ENCODE measurements at regions not wholly inside any gene's neighbourhood (a gene's known extent, or its start where the extent isn't known, plus 50 kb on each side); places are given as distances from the start of the nearest gene placed in this dataset.

DNA sequence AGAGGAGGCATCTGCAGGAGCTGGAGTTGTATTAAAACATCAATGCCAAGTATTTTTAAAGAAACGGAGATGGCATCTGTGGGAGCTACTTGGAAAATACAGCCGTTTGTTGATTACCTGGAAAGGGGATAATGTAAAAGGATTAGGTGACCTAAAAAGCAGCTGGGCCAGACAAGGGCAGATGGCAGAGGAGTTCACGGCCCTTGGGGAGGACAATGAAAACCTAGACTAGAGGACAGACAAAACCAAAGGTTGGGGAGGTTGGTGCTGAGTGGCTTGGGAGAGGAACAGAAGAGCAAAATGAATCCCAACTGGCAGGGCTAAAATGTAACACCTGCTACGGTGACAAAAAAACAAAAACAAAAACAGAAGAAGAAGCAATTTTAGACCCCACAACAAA lies 260.5 kb upstream of the JARID2 start:
- TF ChIP-seq, protein P1, sequence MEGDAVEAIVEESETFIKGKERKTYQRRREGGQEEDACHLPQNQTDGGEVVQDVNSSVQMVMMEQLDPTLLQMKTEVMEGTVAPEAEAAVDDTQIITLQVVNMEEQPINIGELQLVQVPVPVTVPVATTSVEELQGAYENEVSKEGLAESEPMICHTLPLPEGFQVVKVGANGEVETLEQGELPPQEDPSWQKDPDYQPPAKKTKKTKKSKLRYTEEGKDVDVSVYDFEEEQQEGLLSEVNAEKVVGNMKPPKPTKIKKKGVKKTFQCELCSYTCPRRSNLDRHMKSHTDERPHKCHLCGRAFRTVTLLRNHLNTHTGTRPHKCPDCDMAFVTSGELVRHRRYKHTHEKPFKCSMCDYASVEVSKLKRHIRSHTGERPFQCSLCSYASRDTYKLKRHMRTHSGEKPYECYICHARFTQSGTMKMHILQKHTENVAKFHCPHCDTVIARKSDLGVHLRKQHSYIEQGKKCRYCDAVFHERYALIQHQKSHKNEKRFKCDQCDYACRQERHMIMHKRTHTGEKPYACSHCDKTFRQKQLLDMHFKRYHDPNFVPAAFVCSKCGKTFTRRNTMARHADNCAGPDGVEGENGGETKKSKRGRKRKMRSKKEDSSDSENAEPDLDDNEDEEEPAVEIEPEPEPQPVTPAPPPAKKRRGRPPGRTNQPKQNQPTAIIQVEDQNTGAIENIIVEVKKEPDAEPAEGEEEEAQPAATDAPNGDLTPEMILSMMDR (IDR thresholded peaks at IDR 0.05; ENCODE audit: low read length): no peak
- TF ChIP-seq EZH2 (optimal IDR thresholded peaks at IDR 0.05; ENCODE audit: low read depth, low read length): no peak

Data from MM.1S (cell line).